ENCODE measurements at regions not wholly inside any gene's neighbourhood (a gene's known extent, or its start where the extent isn't known, plus 50 kb on each side); places are given as distances from the start of the nearest gene placed in this dataset.

DNA sequence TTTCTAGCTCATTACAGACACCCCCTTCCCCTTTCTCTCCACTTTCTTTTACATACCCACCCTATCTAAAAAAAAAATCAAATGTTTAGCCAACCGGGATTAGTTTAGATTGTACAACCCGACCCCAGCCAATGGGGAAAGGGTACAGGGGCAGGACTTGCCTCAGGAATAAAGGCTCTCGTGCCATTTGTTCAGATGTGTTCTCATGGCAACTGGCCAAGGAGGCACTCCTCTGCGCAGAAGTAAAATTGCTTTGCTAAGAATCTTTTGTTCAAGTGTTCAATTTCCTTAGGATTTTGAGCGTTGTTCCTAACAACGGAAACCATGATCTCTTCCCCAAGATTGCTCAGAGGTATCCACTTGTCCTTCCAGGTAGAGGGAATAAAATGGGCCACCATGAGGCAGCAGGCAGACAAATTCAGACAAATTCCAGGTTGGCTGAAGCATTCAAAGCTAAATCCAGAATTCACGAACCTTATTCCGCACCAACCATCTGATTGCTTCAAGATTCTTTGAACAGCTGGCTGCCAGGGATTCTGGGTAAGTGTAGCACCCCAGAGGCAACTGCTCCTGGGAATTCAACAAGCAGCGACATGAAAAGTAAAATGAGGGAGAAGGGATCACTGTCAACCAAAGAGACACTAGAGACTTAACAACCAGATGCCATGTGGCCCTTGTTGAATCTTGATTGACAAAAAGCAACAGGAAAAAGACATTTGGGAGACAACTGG, 431.8 kb downstream of the PREX1 start:
- TF ChIP-seq, protein P1, sequence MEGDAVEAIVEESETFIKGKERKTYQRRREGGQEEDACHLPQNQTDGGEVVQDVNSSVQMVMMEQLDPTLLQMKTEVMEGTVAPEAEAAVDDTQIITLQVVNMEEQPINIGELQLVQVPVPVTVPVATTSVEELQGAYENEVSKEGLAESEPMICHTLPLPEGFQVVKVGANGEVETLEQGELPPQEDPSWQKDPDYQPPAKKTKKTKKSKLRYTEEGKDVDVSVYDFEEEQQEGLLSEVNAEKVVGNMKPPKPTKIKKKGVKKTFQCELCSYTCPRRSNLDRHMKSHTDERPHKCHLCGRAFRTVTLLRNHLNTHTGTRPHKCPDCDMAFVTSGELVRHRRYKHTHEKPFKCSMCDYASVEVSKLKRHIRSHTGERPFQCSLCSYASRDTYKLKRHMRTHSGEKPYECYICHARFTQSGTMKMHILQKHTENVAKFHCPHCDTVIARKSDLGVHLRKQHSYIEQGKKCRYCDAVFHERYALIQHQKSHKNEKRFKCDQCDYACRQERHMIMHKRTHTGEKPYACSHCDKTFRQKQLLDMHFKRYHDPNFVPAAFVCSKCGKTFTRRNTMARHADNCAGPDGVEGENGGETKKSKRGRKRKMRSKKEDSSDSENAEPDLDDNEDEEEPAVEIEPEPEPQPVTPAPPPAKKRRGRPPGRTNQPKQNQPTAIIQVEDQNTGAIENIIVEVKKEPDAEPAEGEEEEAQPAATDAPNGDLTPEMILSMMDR (IDR thresholded peaks at IDR 0.05; ENCODE audit: low read depth, low read length, missing control alignments), result no peak
- in situ Hi-C loops (cut with HindIII; ENCODE audit: low pct_ligation_motif_present, low sequenced_read_pairs), result no loop called here

DNA sequence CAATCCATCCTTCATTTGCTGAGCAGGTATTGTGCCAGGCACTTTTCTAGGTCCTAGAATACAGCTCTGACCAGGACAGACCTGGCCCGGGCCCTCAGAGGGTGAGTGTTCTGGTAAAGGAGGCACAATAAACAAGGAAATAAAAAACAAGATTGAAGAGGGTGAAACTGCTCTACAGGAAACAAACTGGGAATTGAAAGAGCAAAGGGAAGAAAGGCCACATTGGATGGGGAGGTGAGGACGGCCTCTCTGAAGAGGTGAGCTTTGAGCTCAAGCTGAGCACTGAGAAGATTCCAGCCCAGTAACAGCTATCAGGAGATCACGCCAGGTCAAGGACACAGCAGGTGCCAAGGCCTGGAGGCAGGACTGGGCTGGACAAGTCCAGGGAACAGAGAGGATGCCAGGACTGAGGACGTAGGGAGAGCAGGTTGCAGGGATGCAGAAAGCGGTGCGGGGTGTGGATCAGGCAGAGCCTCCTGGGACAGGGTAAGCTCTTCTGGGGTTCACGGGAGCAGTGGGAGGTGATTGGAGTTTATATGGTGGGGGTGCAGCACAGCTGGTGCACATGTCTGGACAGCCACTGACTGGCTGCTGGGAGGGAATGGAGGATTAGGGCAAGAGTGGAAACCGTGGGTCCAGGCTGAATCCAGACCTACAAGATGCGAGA, 433.3 kb downstream of the PREX1 start:
- in situ Hi-C loops (cut with HindIII; ENCODE audit: low pct_ligation_motif_present, low sequenced_read_pairs), result no loop called here
- Histone ChIP-seq H3K36me3 (replicated peaks) (no peaks in the 10 kb centered on the region), H3K4me3 (ENCODE audit: low read depth, low read length) (no peak overlapping the region), H3K27me3 (replicated peaks) (no peaks in the 10 kb centered on the region), H3K27ac (no peak overlapping the region)
- TF ChIP-seq, protein P1 (IDR thresholded peaks at IDR 0.05; ENCODE audit: low read depth, low read length, missing control alignments), result no peak
- DNase-seq, result no peak

More for the DNA sequence above, 431.8 kb downstream of the PREX1 start:
- no peak for DNase-seq
- Histone ChIP-seq H3K27me3 (replicated peaks) (no peaks in the 10 kb centered on the region), H3K36me3 (replicated peaks) (no peaks in the 10 kb centered on the region), H3K4me3 (ENCODE audit: low read depth, low read length) (no peak overlapping the region), H3K27ac (no peak overlapping the region)

DNA sequence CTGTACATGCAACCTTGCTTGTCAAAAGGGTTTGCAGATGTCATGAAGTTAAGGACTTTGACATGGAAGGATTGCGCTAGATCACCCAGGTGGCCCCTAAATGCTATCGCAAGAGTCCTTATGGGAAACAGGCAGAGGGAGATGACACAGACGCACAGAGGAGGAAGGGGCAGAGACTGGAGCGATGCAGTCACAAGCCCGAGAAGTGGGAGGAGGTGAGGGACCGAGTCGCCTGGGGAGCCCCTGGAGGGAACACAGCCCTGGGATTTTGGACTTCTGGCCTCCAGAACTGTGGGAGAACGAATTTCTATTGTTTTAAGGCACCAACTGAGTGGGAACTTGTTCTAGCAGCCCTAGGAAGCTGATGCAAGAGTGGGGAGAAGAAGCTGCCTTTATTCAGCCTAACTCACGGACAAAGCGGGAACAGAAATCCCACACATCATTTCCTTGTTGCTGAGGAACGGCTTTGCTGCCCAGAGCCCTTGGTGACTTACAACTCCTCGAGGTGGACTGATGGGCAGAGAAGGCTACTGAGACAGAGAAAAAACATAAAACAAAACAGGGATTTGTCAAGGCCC, 434.0 kb downstream of the PREX1 start:
- no peaks in the 10 kb centered on the region for H3K27me3 ChIP-seq (replicated peaks)
- no peak overlapping the region for H3K27ac ChIP-seq

DNA sequence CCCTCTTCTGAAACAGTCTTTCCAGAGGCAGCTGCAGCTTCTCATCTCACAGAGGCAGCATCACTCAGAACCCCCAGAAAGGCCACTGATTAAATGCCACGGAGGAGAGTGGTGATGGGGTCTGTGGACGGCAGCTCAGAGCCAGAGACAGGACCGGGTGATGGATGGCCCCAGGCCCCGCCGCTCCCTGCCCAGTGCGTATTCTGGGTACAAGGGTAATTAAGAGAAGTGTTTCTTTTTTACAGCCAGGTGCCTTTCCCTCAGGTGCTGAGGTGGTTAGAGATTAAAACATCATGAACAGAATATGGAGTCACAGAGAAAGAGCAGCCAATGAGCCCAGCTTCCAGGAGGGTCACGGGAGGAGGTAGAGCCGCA, 434.5 kb downstream of the PREX1 start:
- in situ Hi-C loops (cut with HindIII; ENCODE audit: low pct_ligation_motif_present, low sequenced_read_pairs), result no loop called here
- TF ChIP-seq, protein P1 (IDR thresholded peaks at IDR 0.05; ENCODE audit: low read depth, low read length, missing control alignments), result no peak
- no peaks in the 10 kb centered on the region for H3K27me3 ChIP-seq (replicated peaks)
- no peak for DNase-seq
- H3K36me3 ChIP-seq (replicated peaks), result no peaks in the 10 kb centered on the region
- no peak overlapping the region for H3K4me3 ChIP-seq (ENCODE audit: low read depth, low read length)
- no peak overlapping the region for H3K27ac ChIP-seq

More for the DNA sequence above, 434.0 kb downstream of the PREX1 start:
- TF ChIP-seq, protein P1 (IDR thresholded peaks at IDR 0.05; ENCODE audit: low read depth, low read length, missing control alignments), result no peak
- no peak for DNase-seq
- H3K36me3 ChIP-seq (replicated peaks), result no peaks in the 10 kb centered on the region
- in situ Hi-C loops (cut with HindIII; ENCODE audit: low pct_ligation_motif_present, low sequenced_read_pairs), result no loop called here
- no peak overlapping the region for H3K4me3 ChIP-seq (ENCODE audit: low read depth, low read length)

DNA sequence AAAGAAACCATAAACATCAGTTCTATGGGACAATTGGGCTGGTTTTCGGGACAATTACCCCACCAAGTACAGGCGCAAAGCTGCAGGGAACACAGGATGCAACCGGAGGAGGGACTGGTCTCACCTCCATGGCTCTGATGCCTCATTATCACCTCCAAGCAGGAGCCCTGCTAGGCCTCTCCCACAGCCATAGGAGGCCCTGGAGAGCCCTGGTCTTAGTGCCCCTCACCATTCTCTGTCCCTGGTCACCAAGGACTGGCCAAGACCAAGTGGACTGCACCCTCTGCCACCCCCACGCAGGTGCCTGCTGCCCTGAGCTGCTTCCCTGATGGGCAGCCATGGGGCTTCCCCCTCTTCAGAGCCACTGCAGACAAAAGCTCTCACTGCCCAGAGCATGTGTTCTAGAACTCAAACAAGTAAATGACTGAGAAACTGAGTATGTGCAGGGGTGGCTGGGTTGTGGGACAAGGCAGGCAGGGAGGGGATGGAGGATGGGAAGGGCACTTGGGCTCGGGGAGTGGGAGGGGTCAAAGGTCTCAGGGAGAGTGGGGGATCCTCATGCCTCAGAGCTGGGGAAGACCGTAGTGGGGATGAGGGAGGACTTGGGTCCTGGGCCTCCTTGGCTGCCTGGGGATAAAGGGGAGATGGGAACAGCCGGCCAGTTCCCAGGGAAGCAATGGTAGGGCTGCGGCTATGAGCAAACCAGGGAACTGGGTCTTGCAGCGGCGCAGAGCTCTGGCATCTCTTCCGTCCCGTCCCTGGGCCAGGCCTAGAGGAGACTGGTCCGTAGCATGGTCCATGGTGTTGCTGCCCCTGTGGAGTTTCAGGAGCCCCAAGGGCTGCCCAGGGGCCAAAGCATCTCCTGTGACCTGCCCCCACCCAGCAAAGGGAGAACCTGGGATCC, 435.1 kb downstream of the PREX1 start:
- H3K36me3 ChIP-seq (replicated peaks), result no peaks in the 10 kb centered on the region
- DNase-seq, result no peak
- no peak overlapping the region for H3K4me3 ChIP-seq (ENCODE audit: low read depth, low read length)
- in situ Hi-C loops (cut with HindIII; ENCODE audit: low pct_ligation_motif_present, low sequenced_read_pairs), result no loop called here
- no peaks in the 10 kb centered on the region for H3K27me3 ChIP-seq (replicated peaks)
- H3K27ac ChIP-seq, result no peak overlapping the region
- TF ChIP-seq, protein P1 (IDR thresholded peaks at IDR 0.05; ENCODE audit: low read depth, low read length, missing control alignments), result no peak

Measured in brain microvascular endothelial cell (primary cell).